Activated T-cell treated with anti-CD3 and anti-CD28 coated beads, Interleukin-2, amount 50 U/mL, for 1 hour (primary cell): ENCODE measurements at regions not wholly inside any gene's neighbourhood (a gene's known extent, or its start where the extent isn't known, plus 50 kb on each side); places are given as distances from the start of the nearest gene placed in this dataset.

Source experiments
- DNase-seq: peaks from one replicate; pipeline ENCODE4 v3.0.0-alpha.2; 2020

GRCh38 chr15:39471785-39472574 is 108.9 kb upstream of the THBS1 start:
- no peak for DNase-seq

- no peak for DNase-seq
Observed at GRCh38 chr15:39472621-39473297, 108.1 kb upstream of the THBS1 start.

GRCh38 chr15:39473298-39473947 is 107.5 kb upstream of the THBS1 start:
- no peak for DNase-seq

GRCh38 chr15:39474657-39475056 is 106.2 kb upstream of the THBS1 start:
- no peak for DNase-seq

- no peak for DNase-seq
Observed at GRCh38 chr15:39478996-39479395, 101.9 kb upstream of the THBS1 start.

- no peak for DNase-seq
Observed at GRCh38 chr15:39479911-39480310, 101.0 kb upstream of the THBS1 start.

GRCh38 chr15:39482459-39482858 is 98.4 kb upstream of the THBS1 start:
- no peak for DNase-seq

- DNase-seq, result no peak
Observed at GRCh38 chr15:39486621-39487457, 94.0 kb upstream of the THBS1 start.

- no peak for DNase-seq
Observed at GRCh38 chr15:39487458-39487735, 93.5 kb upstream of the THBS1 start.

- no peak for DNase-seq
Observed at GRCh38 chr15:39488516-39488915, 92.4 kb upstream of the THBS1 start.

- no peak for DNase-seq
Observed at GRCh38 chr15:39488961-39489360, 91.9 kb upstream of the THBS1 start.

GRCh38 chr15:39491115-39491885 is 89.6 kb upstream of the THBS1 start:
- no peak for DNase-seq

- no peak for DNase-seq
Observed at GRCh38 chr15:39491886-39492490, 88.9 kb upstream of the THBS1 start.

- DNase-seq, result no peak
Observed at GRCh38 chr15:39493424-39494067, 87.3 kb upstream of the THBS1 start.

GRCh38 chr15:39494462-39494861 is 86.4 kb upstream of the THBS1 start:
- no peak for DNase-seq

- no peak for DNase-seq
Observed at GRCh38 chr15:39495871-39496840, 84.7 kb upstream of the THBS1 start.

GRCh38 chr15:39497016-39497758 is 83.7 kb upstream of the THBS1 start:
- no peak for DNase-seq

- DNase-seq, result no peak
Observed at GRCh38 chr15:39497759-39498565, 82.9 kb upstream of the THBS1 start.

GRCh38 chr15:39498629-39499028 is 82.2 kb upstream of the THBS1 start:
- no peak for DNase-seq
